ENCODE measurements at regions not wholly inside any gene's neighbourhood (a gene's known extent, or its start where the extent isn't known, plus 50 kb on each side); places are given as distances from the start of the nearest gene placed in this dataset.

DNA sequence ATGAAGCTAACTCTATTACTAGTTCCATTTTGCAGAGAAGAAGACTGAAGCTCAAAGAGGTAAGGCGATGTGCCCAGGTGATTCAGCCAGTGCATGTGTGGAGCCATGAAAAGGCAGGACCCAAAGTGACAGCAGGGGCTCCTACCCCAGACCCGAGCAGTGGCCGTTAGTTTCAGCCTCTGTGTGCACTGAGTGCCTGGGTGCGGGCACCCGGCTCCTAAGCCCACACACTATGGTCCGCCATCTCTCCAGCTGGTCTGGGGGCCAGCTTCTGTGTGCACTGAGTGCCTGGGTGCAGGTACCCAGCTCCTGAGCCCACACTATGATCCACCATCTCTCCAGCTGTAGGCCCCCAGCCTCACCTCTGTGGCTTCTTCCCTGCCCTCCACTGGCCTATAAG, 123.5 kb upstream of the CST7 start:
- TF ChIP-seq, protein P1, sequence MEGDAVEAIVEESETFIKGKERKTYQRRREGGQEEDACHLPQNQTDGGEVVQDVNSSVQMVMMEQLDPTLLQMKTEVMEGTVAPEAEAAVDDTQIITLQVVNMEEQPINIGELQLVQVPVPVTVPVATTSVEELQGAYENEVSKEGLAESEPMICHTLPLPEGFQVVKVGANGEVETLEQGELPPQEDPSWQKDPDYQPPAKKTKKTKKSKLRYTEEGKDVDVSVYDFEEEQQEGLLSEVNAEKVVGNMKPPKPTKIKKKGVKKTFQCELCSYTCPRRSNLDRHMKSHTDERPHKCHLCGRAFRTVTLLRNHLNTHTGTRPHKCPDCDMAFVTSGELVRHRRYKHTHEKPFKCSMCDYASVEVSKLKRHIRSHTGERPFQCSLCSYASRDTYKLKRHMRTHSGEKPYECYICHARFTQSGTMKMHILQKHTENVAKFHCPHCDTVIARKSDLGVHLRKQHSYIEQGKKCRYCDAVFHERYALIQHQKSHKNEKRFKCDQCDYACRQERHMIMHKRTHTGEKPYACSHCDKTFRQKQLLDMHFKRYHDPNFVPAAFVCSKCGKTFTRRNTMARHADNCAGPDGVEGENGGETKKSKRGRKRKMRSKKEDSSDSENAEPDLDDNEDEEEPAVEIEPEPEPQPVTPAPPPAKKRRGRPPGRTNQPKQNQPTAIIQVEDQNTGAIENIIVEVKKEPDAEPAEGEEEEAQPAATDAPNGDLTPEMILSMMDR (IDR thresholded peaks at IDR 0.05 in 4 of 5, conservative IDR thresholded peaks at IDR 0.05 in 1 of 5): no peak
- TF ChIP-seq POLR2A (IDR thresholded peaks at IDR 0.05): no peak
